NCI-H2081 (cell line): ENCODE measurements at regions not wholly inside any gene's neighbourhood (a gene's known extent, or its start where the extent isn't known, plus 50 kb on each side); places are given as distances from the start of the nearest gene placed in this dataset.

Source experiments
- DNase-seq, 2 experiments: peaks; one replicate each; lab custom pipeline; 2025; lab: John Stamatoyannopoulos, UW

- no peak for DNase-seq
Observed at GRCh38 chr21:16492892-16493291, 763.1 kb downstream of the USP25 start.

- DNase-seq: no peak
Observed at GRCh38 chr21:16496609-16497008, 766.8 kb downstream of the USP25 start.

GRCh38 chr21:16500271-16500670, 770.5 kb downstream of the USP25 start:
- no peak for DNase-seq

GRCh38 chr21:16502273-16502672, 772.5 kb downstream of the USP25 start:
- no peak for DNase-seq

- no peak for DNase-seq
Observed at GRCh38 chr21:16502897-16503296, 773.1 kb downstream of the USP25 start.

- no peak for DNase-seq
Observed at GRCh38 chr21:16504281-16504680, 774.5 kb downstream of the USP25 start.

GRCh38 chr21:16504766-16505165, 775.0 kb downstream of the USP25 start:
- DNase-seq: no peak

GRCh38 chr21:16509476-16509875, 779.7 kb downstream of the USP25 start:
- DNase-seq: no peak

GRCh38 chr21:16514316-16514715, 784.5 kb downstream of the USP25 start:
- DNase-seq: no peak

- DNase-seq: no peak
Observed at GRCh38 chr21:16517383-16517782, 787.6 kb downstream of the USP25 start.

GRCh38 chr21:16519036-16519435, 789.3 kb downstream of the USP25 start:
- no peak for DNase-seq

- no peak for DNase-seq
Observed at GRCh38 chr21:16519644-16520043, 789.9 kb downstream of the USP25 start.

- no peak for DNase-seq
Observed at GRCh38 chr21:16522548-16522947, 792.8 kb downstream of the USP25 start.

- no peak for DNase-seq
Observed at GRCh38 chr21:16530656-16531055, 800.9 kb downstream of the USP25 start.

GRCh38 chr21:16532840-16533239, 803.1 kb downstream of the USP25 start:
- no peak for DNase-seq

GRCh38 chr21:16533692-16534407, 804.1 kb downstream of the USP25 start:
- peak in 1 of 2 experiments; percentile 2 for DNase-seq

GRCh38 chr21:16534408-16535101, 804.8 kb downstream of the USP25 start:
- DNase-seq: peak in 1 of 2 experiments; percentile 35

- peak; percentile 18 to 39 for DNase-seq
Observed at GRCh38 chr21:16535102-16535422, 805.3 kb downstream of the USP25 start.

- no peak for DNase-seq
Observed at GRCh38 chr21:16535626-16536025, 805.8 kb downstream of the USP25 start.

GRCh38 chr21:16536140-16536539, 806.4 kb downstream of the USP25 start:
- no peak for DNase-seq

- DNase-seq: peak in 1 of 2 experiments; percentile 18
Observed at GRCh38 chr21:16536643-16537434, 807.1 kb downstream of the USP25 start.

GRCh38 chr21:16537501-16537900, 807.7 kb downstream of the USP25 start:
- DNase-seq: peak in 1 of 2 experiments; percentile 1

GRCh38 chr21:16538405-16538804, 808.6 kb downstream of the USP25 start:
- no peak for DNase-seq
